GM18867 (cell line): ENCODE measurements at regions not wholly inside any gene's neighbourhood (a gene's known extent, or its start where the extent isn't known, plus 50 kb on each side); places are given as distances from the start of the nearest gene placed in this dataset.

ENCODE experiments used
- ATAC-seq: cut with Tn5 transposase; IDR thresholded peaks from one replicate; pipeline ENCODE4 v1.9.1; 2021; ENCODE audit warnings: mild to moderate bottlenecking, moderate library complexity; ENCODE audit not compliant: unreplicated experiment

DNA sequence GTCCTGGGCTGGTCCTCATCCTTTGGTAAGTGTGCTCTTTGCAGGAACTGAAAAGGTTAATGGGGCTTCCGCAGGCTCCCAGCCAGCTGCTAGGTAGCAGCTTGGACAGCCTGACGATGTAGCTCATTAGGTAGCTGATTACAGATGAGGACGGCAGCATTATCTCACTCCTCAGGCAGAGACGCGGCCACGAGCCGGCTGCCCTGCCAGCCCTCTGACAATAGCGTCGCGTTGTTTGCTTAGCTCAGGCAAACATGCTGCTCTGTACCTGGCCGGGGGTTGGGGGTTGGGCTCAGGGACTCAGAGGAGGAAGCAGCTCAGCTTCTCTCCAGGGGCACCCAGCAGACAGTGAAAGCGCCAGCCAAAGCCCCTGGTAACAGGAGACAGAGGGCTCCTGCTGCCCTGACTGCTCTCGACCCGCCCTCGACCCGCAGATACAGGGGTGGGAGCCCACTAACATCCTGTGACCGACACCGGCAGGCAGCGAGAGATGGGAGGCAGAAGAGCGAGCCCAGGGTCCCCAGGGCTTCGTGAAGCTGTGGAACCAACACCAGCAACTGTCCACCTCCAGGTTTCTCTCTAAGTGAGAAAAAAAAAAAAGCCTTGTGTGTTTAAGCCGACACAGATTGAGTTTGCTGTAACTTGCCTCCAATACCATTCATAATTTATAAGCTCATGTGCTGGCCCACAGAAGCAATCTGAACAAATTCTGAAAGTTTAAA lies 53.4 kb upstream of the DLK1 start:
- no peak for ATAC-seq

DNA sequence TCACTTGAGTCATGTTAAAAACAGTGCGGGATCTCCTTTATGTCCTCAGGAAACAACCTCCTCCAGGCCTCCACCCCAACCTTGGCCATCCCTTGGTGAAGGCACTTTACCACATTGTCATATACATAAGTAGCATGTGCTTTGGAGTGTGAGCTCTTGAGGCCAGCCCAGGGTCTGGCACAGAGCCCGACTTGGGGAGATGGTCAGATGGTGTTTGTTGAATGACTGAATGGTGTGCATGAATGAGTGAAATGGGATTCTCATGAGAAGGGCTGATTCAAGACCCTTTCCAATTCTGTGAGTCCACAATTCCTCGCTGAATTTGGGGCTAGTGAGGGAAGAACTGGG lies 52.9 kb upstream of the DLK1 start:
- ATAC-seq: no peak

DNA sequence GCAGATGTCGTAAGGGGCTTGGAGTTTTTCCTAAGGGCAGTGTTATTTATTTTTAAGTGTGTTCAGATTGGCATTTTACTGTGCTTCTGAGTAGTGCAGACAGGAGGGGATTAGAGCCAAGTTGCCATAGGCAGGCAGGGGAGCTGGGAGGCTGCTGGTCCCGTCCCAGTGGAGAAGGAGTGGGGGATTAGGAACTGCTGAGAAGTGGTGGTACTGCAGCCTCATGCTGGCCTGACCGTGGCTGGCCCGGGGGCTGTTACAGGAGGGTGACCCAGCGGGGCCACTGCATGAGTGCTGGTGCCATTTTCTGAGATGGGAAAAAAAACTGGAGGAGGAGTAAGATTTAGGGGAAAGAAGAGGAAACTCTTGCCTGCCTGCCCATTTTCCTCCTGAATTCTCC lies 52.3 kb upstream of the DLK1 start:
- no peak for ATAC-seq

DNA sequence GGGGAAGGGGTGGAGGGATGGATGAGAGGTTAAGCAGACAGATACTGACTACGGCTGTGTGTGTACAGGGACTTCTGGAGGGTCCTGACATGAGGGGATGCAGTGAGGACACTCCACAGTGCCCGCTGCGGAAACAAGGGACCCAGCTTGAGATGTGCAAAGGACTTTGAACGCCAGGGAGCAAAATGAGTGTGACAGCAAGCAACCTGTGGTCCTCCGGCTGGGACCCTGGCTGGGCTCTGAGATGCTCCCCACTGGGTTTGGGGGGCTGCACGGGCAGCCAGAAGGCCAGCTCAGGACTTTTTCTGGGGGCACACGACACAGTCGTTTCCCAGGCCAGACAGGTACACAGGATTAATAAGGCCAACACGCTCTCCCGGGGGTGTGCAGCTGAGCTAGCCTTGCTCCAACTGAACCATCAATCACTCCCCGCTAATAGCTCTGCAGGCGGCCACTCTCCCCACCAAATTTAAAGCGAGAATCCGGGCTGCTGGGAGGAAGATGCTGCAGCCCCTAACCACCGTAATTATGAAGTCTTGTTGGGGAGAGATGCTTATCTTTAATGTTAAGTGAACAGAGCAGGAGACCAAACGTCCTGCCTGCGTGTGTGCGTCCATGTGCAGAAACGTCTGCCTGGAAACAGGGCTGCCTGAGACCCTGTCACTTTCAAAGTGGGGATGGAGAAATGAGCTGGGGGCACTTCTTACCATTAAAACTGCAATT lies 51.6 kb upstream of the DLK1 start:
- ATAC-seq: no peak

DNA sequence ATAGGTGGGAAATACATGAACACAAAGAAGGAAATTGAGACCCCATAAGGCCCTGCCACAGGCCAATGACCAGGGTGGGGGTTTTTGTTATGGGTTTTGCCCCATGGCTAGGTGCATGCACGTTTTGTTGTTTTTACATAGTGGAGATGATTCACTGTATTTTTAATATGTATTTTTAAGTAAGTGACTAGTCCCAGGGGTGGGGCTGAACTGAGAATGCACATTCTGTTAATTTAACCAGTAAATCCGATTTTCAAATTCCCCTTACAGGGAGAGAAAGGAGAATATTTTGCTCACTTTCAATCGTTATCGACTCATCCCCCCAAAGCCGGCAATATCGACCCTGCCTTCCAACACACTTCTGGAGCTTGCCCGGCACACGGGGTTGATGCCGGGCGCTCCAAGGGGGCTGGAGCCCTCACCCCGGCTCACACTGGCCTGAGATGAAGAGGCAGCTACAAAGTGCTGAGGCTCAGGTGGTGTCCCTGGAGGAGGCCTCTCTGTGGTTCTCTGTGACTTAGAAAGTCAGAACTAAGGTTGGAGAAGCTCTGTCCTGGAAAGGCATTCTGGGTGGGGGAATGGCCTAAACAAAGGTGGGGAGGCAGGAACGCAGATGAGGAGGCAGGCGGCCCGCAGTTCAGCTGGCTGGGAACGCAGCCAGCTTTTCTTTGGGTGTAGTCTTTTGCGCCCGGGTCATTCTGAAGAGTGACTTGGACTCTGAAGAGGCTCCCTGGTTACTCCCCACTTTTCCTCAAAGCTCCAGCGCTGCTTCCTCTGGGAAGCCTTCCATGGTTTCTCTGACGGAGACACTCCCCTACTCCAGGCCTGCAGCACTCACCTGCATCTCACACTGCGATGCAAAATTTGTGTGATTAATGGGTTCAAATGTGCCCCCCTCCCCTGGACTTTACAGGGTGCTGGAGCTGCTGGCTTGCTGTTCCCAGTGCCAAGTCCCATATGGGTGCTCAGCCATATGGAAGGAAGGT lies 50.7 kb upstream of the DLK1 start:
- no peak for ATAC-seq
